ENCODE measurements at regions not wholly inside any gene's neighbourhood (a gene's known extent, or its start where the extent isn't known, plus 50 kb on each side); places are given as distances from the start of the nearest gene placed in this dataset.
A peak's percentile ranks its signal among the peaks of the same experiment; 100 is the strongest.

DNA sequence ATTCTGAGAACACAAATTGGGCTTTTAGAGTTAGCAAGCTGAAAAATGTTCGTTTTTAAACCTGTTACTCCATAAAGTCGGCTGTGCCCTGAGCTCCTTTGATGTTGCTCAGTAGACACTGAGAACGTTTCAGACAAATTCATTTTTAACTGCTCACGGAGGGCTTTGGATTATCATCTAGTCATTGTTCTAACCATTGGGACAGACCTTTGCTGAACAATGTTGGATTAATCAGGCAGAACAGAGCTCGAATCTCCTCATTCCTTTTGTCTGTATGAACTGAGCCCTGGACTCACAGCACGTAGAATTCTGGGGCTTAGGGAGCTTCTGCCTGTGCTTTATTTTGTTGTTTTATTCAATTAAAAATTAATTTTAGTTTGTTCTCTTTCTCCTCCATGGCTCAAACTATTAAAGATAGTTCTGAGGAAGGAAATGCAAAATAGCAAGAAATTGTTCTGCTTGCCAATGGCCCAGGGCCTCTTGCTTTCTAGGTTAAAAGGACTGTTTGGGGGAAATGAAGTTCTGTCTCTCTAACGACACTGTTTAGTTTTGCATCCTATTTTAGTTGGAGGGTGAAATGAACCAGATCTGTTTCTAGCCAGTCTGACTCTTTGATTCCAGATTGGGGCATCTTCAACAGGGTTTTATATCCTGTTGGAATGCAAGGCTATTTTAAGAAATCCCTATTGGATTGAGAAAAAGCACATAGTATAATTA lies 114.7 kb upstream of the CXCR4 start:
- Mint-ChIP-seq H3K4me3 (no peak overlapping the region), H3K4me1 (ENCODE audit: low read depth) (peaks cover 31% of the 10 kb centered on the region), H3K9me3 (no peaks in the 10 kb centered on the region), H3K36me3 (ENCODE audit: low read depth) (no peaks in the 10 kb centered on the region), H3K27ac (no peak overlapping the region), H3K27me3 (no peaks in the 10 kb centered on the region)

GRCh38 chr2:136230464-136230863 lies 112.5 kb upstream of the CXCR4 start:
- H3K9me3 Mint-ChIP-seq, result no peaks in the 10 kb centered on the region
- H3K27me3 Mint-ChIP-seq, result no peaks in the 10 kb centered on the region
- no peaks in the 10 kb centered on the region for H3K36me3 Mint-ChIP-seq (ENCODE audit: low read depth)
- H3K4me3 Mint-ChIP-seq, result no peak overlapping the region
- H3K4me1 Mint-ChIP-seq (ENCODE audit: low read depth), result peaks cover 23% of the 10 kb centered on the region
- H3K27ac Mint-ChIP-seq, result no peak overlapping the region

DNA sequence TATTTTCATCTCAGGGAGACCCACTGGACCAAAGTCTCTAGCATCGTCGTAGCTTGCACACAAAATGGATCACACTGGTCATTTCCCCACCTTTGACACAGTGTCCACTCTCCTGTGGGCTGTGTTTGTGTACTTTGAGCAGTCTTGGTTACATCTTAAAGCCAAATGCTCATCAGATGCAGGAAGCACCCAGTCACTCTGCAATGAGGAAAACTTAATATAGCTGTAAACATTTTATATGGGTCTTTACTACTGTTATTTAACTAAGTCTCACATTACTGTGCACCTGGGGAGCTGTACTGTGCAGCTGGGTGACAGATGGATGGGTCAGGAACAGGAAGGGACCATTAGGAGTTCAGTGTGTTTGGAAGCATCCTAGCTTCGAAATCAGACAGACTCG lies 109.0 kb upstream of the CXCR4 start:
- Mint-ChIP-seq H3K27me3 (no peaks in the 10 kb centered on the region), H3K9me3 (no peaks in the 10 kb centered on the region), H3K4me1 (ENCODE audit: low read depth) (peaks cover 24% of the 10 kb centered on the region), H3K27ac (no peak overlapping the region), H3K4me3 (no peak overlapping the region), H3K36me3 (ENCODE audit: low read depth) (no peaks in the 10 kb centered on the region)

- peak overlapping the region; percentile 17 for H3K27ac Mint-ChIP-seq
- H3K4me3 Mint-ChIP-seq, result no peak overlapping the region
These were observed 108.2 kb upstream of the CXCR4 start for GRCh38 chr2:136225950-136226835.

GRCh38 chr2:136223274-136223673 lies 105.3 kb upstream of the CXCR4 start:
- no peak overlapping the region for H3K27ac Mint-ChIP-seq
- no peaks in the 10 kb centered on the region for H3K27me3 Mint-ChIP-seq
- no peaks in the 10 kb centered on the region for H3K36me3 Mint-ChIP-seq (ENCODE audit: low read depth)
- no peaks in the 10 kb centered on the region for H3K9me3 Mint-ChIP-seq
- H3K4me1 Mint-ChIP-seq (ENCODE audit: low read depth), result peaks cover 37% of the 10 kb centered on the region
- H3K4me3 Mint-ChIP-seq, result no peak overlapping the region

More at GRCh38 chr2:136225950-136226835, 108.2 kb upstream of the CXCR4 start:
- Mint-ChIP-seq H3K4me1 (ENCODE audit: low read depth) (peaks cover 27% of the 10 kb centered on the region), H3K27me3 (no peaks in the 10 kb centered on the region), H3K36me3 (ENCODE audit: low read depth) (no peaks in the 10 kb centered on the region), H3K9me3 (no peaks in the 10 kb centered on the region)

DNA sequence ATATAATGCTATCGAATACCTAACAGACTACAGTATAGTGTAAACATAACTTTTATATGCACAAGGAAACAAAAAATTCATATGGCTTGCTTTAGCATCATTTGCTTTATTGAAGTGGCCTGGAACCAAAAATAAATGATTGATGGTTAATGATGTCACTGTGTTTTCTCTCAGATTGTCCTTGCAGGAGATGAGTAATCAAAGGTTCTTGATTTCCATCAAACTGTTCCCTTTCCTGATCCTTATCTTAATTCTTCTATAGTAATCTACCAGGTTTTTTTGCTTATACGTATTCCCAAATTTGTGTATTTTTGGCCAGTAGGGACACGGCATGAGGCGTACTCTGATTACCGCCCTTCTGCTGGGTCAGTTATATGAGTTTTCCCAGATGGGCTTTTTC lies 104.9 kb upstream of the CXCR4 start:
- Mint-ChIP-seq H3K4me1 (ENCODE audit: low read depth) (peaks cover 41% of the 10 kb centered on the region), H3K9me3 (no peaks in the 10 kb centered on the region), H3K27ac (no peak overlapping the region), H3K36me3 (ENCODE audit: low read depth) (no peaks in the 10 kb centered on the region), H3K4me3 (no peak overlapping the region), H3K27me3 (no peaks in the 10 kb centered on the region)

- Mint-ChIP-seq H3K27me3 (no peaks in the 10 kb centered on the region), H3K27ac (no peak overlapping the region), H3K4me3 (no peak overlapping the region), H3K9me3 (no peaks in the 10 kb centered on the region), H3K4me1 (ENCODE audit: low read depth) (peaks cover 43% of the 10 kb centered on the region), H3K36me3 (ENCODE audit: low read depth) (no peaks in the 10 kb centered on the region)
These were observed 103.1 kb upstream of the CXCR4 start for GRCh38 chr2:136221026-136221425.

DNA sequence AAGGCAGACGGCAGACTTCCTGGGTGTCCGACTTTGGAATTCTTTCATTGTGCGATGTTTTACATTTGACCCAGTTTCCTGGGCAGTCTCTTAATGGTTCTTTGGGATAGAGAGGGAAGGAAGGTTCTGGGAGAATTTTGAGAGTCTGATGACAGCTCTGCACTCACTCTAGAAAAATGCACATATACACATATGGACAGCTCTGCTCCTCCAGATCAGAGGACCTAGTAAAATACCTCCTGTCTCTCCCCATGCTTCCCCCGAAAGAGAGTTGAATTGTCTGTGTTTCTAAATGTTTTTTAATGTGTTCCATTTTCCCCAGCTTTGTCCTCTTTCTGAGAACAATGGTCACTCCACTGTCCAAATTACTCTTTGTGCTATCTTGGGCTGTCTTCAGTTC lies 102.0 kb upstream of the CXCR4 start:
- H3K4me1 Mint-ChIP-seq (ENCODE audit: low read depth), result peaks cover 38% of the 10 kb centered on the region
- no peaks in the 10 kb centered on the region for H3K27me3 Mint-ChIP-seq
- H3K36me3 Mint-ChIP-seq (ENCODE audit: low read depth), result no peaks in the 10 kb centered on the region
- H3K9me3 Mint-ChIP-seq, result no peaks in the 10 kb centered on the region
- no peak overlapping the region for H3K27ac Mint-ChIP-seq
- H3K4me3 Mint-ChIP-seq, result no peak overlapping the region

DNA sequence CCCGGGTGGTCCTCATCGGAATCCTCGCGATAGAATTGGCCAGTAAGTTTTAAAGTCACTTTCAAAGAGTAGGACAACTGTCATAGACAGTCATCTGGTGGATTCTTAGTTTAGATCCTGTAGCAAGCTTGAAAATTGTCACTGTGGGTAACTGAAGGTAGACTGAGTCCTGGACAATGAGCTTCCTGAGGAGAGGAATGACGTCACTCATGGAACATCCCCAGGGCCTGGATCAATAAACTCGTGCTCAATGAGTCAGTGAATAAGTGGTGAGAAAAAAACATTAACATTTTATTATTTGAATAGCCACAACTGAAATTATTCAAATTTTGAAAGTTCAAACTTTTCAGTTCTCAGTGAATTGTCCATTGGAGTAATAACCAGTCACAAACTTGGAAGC lies 101.4 kb upstream of the CXCR4 start:
- H3K27ac Mint-ChIP-seq, result no peak overlapping the region

DNA sequence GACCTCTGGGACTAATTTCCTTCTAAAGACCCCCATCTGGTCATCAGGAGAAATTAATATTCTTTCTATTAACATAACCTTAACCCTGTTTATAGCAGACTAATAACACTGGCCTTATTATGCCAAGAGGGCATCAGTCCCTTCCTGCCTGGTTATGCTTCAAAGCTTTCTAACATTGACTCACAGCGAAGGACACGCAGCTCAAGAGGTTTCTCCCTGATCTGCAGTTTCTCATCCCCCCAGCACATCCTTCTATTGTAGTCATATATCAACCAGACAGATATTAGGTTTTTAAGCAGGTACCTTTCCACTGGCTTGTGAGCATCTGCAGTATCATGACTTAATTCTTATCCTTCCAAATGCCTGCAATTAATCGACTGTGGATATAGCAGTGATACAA lies 100.0 kb upstream of the CXCR4 start:
- no peaks in the 10 kb centered on the region for H3K9me3 Mint-ChIP-seq
- no peak overlapping the region for H3K27ac Mint-ChIP-seq

More for the DNA sequence above, 101.4 kb upstream of the CXCR4 start:
- Mint-ChIP-seq H3K27me3 (no peaks in the 10 kb centered on the region), H3K4me3 (no peak overlapping the region), H3K4me1 (ENCODE audit: low read depth) (peaks cover 44% of the 10 kb centered on the region), H3K36me3 (ENCODE audit: low read depth) (no peaks in the 10 kb centered on the region), H3K9me3 (no peaks in the 10 kb centered on the region)

DNA sequence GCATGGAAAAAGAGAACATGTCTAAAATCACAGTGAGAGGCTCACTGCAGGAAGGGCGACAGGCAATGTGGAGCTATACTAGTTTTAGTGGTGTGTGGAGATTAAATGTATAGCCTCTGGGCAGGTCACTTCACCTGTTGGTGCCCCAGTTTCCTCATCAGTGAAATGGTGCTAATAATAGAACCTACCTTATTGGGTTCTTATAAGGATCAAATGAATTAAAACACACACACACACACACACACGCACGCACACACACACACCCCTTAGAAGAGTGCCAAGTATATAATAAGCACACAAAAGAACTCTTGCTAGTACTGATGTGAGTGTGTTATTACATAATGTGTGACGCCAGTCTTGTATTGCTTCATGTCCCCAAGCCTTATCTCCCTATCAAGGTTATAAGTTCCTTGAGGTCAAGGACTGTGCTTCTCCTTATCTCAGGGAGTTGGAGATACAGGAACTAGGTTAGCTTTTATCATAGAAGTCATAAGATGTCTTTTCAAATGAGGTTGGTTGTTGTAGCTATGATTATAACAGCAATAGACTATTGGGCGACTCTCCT lies 98.0 kb upstream of the CXCR4 start:
- H3K27me3 Mint-ChIP-seq, result no peaks in the 10 kb centered on the region
- peaks cover 61% of the 10 kb centered on the region for H3K4me1 Mint-ChIP-seq (ENCODE audit: low read depth)
- H3K4me3 Mint-ChIP-seq, result no peak overlapping the region
- H3K27ac Mint-ChIP-seq, result no peak overlapping the region
- no peaks in the 10 kb centered on the region for H3K9me3 Mint-ChIP-seq
- no peaks in the 10 kb centered on the region for H3K36me3 Mint-ChIP-seq (ENCODE audit: low read depth)

More for the DNA sequence above, 100.0 kb upstream of the CXCR4 start:
- Mint-ChIP-seq H3K4me3 (no peak overlapping the region), H3K4me1 (ENCODE audit: low read depth) (peaks cover 53% of the 10 kb centered on the region), H3K36me3 (ENCODE audit: low read depth) (no peaks in the 10 kb centered on the region), H3K27me3 (no peaks in the 10 kb centered on the region)

GRCh38 chr2:136215449-136215848 lies 97.5 kb upstream of the CXCR4 start:
- H3K36me3 Mint-ChIP-seq (ENCODE audit: low read depth), result no peaks in the 10 kb centered on the region
- no peak overlapping the region for H3K27ac Mint-ChIP-seq
- H3K4me3 Mint-ChIP-seq, result no peak overlapping the region
- no peaks in the 10 kb centered on the region for H3K9me3 Mint-ChIP-seq
- no peaks in the 10 kb centered on the region for H3K27me3 Mint-ChIP-seq
- H3K4me1 Mint-ChIP-seq (ENCODE audit: low read depth), result peaks cover 62% of the 10 kb centered on the region

DNA sequence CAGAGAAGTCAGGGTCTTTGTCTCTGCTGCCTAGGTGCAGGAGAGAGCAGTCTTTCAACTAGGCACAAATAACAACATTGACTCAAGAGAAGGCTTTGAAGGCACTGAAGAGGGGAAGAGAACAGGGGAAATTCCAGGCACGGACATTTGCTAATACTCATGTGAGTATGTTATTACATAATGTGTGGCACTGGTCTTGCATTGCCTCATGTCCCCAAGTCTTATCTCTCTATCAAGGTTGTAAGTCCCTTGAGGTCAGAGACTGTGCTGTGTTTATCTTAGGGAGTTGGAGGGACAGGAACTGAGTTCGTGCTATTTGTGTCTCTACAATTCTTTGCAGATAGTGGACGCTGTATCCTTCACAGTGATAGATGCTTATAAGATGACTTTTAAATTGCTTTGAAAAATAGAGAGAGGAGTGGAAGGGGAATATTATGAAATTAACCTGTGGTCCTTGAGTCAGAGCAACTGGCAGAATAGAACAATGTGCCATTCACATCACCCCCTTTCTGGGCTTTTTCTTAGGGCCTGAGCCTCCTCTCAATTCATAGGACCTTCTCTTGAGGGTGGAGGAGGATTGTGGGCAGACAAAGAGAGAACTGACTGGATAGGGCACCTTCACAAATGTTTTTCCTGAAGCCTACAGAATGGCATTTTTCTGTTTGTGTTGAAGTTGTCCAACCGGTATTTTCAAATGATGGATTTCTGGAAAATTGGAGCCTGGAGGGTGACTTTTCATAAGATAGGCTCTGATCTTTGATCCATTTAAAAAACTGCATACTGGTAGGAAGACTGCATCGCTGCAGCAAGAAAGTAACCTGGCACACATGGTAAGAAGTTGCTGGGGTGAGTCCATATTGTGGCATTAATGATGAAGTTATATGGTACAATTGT lies 96.6 kb upstream of the CXCR4 start:
- Mint-ChIP-seq H3K9me3 (peaks cover 4% of the 10 kb centered on the region), H3K4me1 (ENCODE audit: low read depth) (peaks cover 65% of the 10 kb centered on the region), H3K27me3 (no peaks in the 10 kb centered on the region), H3K27ac (peak overlapping the region; percentile 16), H3K4me3 (no peak overlapping the region), H3K36me3 (ENCODE audit: low read depth) (peaks cover 4% of the 10 kb centered on the region)

DNA sequence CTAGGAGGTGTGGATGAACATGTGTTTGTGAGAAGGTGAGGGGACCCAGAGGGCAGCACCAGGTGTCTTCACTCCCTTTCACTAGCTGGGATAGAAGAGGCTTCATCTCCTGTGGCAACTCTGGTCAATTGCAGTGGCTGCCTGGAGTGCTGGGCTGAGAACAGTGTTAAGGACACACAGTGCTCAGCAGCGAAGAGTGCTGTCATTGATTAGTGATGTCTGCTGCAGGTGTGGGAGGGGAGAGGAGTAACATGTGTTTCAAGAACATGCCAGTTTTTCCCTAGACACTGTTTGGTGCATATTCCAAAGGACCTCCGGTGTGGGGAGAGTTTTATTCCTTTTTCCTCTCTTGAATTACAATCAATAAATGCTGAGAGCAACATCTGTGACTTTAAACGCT lies 95.9 kb upstream of the CXCR4 start:
- Mint-ChIP-seq H3K9me3 (peaks cover 11% of the 10 kb centered on the region), H3K4me1 (ENCODE audit: low read depth) (peaks cover 70% of the 10 kb centered on the region), H3K4me3 (no peak overlapping the region), H3K27me3 (no peaks in the 10 kb centered on the region), H3K36me3 (ENCODE audit: low read depth) (peaks cover 10% of the 10 kb centered on the region), H3K27ac (peak overlapping the region; percentile 23)
